IMR-90 (cell line): ENCODE measurements at regions not wholly inside any gene's neighbourhood (a gene's known extent, or its start where the extent isn't known, plus 50 kb on each side); places are given as distances from the start of the nearest gene placed in this dataset.

Experiments
- ATAC-seq: fragments of 200-7000 bp; cut with Tn5 transposase; 2 replicates; pipeline ENCODE4 v1.9.1; 2020; ENCODE audit warnings: low read depth, mild to moderate bottlenecking, moderate library complexity
- BruUV-seq: library from RNA; stranded (reverse); fragments of 400-500 nt; replicated peaks from 2 replicates; lab custom pipeline; 2021; lab: Mats Ljungman, UMichigan
- CTCF ChIA-PET: fragments of 300-600 bp; formaldehyde crosslinking; extraction: SDS; loops from one replicate; lab custom pipeline; 2021; ENCODE audit warnings: antibody characterized with exemption; lab: Yijun Ruan, JAX
- POLR2A ChIA-PET: fragments of 300-600 bp; sonication (Branson Sonifier 250); formaldehyde crosslinking; loops from one replicate; lab custom pipeline; 2022; ENCODE audit warnings: antibody characterized with exemption; ENCODE audit not compliant: unreplicated experiment; lab: Charles Lee
- DNase-seq: peaks from one replicate; pipeline ENCODE4 v3.0.0; 2013
- H2AFZ ChIP-seq: replicated peaks from 2 replicates; pipeline ENCODE3; 2013; ENCODE audit warnings: low read length, mild to moderate bottlenecking; ENCODE audit not compliant: poor library complexity
- H2AK5ac ChIP-seq: 2 replicates; pipeline ENCODE4 v1.6.1; 2013; ENCODE audit warnings: low read depth, low read length, inconsistent platforms
- H2AK9ac ChIP-seq: replicated peaks from 2 replicates; pipeline ENCODE3; 2013; ENCODE audit warnings: mild to moderate bottlenecking, low read depth, low read length, moderate library complexity; ENCODE audit not compliant: poor library complexity
- H2BK120ac ChIP-seq: 2 replicates; pipeline ENCODE4 v1.6.1; 2013; ENCODE audit warnings: low read depth, low read length, inconsistent platforms
- H2BK15ac ChIP-seq: 3 replicates; pipeline ENCODE4 v1.6.1; 2013; ENCODE audit warnings: low read depth, low read length, inconsistent platforms
- H2BK20ac ChIP-seq: 2 replicates; pipeline ENCODE4 v1.6.1; 2013; ENCODE audit warnings: low read depth, mild to moderate bottlenecking, inconsistent platforms, low read length, moderate library complexity
- H2BK5ac ChIP-seq: 2 replicates; pipeline ENCODE4 v1.6.1; 2013; ENCODE audit warnings: mild to moderate bottlenecking, low read depth, low read length, inconsistent platforms; ENCODE audit not compliant: poor library complexity, severe bottlenecking
- H3K14ac ChIP-seq: replicated peaks from 2 replicates; pipeline ENCODE4 v1.6.1; 2013; ENCODE audit warnings: low read depth, low read length, inconsistent platforms
- H3K18ac ChIP-seq: 2 replicates; pipeline ENCODE4 v1.6.1; 2013; ENCODE audit warnings: low read depth, low read length, control low read depth
- H3K23ac ChIP-seq: 2 replicates; pipeline ENCODE4 v1.6.1; 2013; ENCODE audit warnings: low read depth, low read length, inconsistent platforms
- H3K27ac ChIP-seq: 2 replicates; pipeline ENCODE4 v1.5.1; 2013; ENCODE audit warnings: mild to moderate bottlenecking, control low read depth, low read length; ENCODE audit not compliant: insufficient read depth
- H3K27me3 ChIP-seq: 2 replicates; pipeline ENCODE4 v1.6.1; 2013; ENCODE audit warnings: low read length; ENCODE audit not compliant: control insufficient read depth, insufficient read depth
- H3K36me3 ChIP-seq: 2 replicates; pipeline ENCODE4 v1.6.1; 2013; ENCODE audit warnings: low read length, mixed read lengths; ENCODE audit not compliant: control insufficient read depth, insufficient read depth
- H3K4ac ChIP-seq: 2 replicates; pipeline ENCODE4 v1.6.1; 2013; ENCODE audit warnings: low read depth, low read length, inconsistent platforms
- H3K4me1 ChIP-seq: 2 replicates; pipeline ENCODE4 v1.6.1; 2013; ENCODE audit warnings: low read length, mixed read lengths; ENCODE audit not compliant: control insufficient read depth, insufficient read depth
- H3K4me2 ChIP-seq: 2 replicates; pipeline ENCODE4 v1.6.1; 2013; ENCODE audit warnings: low read depth, mild to moderate bottlenecking, control low read depth, low read length, moderate library complexity
- H3K4me3 ChIP-seq: 2 replicates; pipeline ENCODE4 v1.5.1; 2013; ENCODE audit warnings: low read depth, mild to moderate bottlenecking, control low read depth, low read length, moderate library complexity; ENCODE audit not compliant: insufficient read depth
- H3K56ac ChIP-seq: 2 replicates; pipeline ENCODE4 v1.6.1; 2013; ENCODE audit warnings: low read length, inconsistent platforms; ENCODE audit not compliant: insufficient read depth; ENCODE audit errors: extremely low read depth
- H3K79me1 ChIP-seq, 2 experiments: 2 replicates each; pipeline ENCODE4 v1.6.1; 2013; ENCODE audit warnings: low read length in 2 of 2, inconsistent platforms in 1 of 2, low read depth in 1 of 2
- H3K9ac ChIP-seq: 2 replicates; pipeline ENCODE4 v1.6.1; 2013; ENCODE audit warnings: low read depth, low read length, control low read depth
- H3K9me1 ChIP-seq: 2 replicates; pipeline ENCODE4 v1.6.1; 2013; ENCODE audit warnings: low read length, inconsistent platforms; ENCODE audit not compliant: insufficient read depth
- H3K9me3 ChIP-seq: 2 replicates; pipeline ENCODE4 v1.6.1; 2013; ENCODE audit warnings: low read length; ENCODE audit not compliant: control insufficient read depth, insufficient read depth
- H4K20me1 ChIP-seq: 2 replicates; pipeline ENCODE4 v1.6.1; 2013; ENCODE audit warnings: low read length, inconsistent platforms; ENCODE audit not compliant: insufficient read depth
- H4K5ac ChIP-seq: 2 replicates; pipeline ENCODE4 v1.6.1; 2013; ENCODE audit warnings: mild to moderate bottlenecking, low read depth, low read length, control low read depth
- H4K8ac ChIP-seq, 2 experiments: 2 replicates each; pipeline ENCODE4 v1.6.1; 2013; ENCODE audit warnings: low read depth in 2 of 2, low read length in 2 of 2, control low read depth in 1 of 2, inconsistent platforms in 1 of 2
- H4K91ac ChIP-seq: 2 replicates; pipeline ENCODE4 v1.6.1; 2013; ENCODE audit warnings: low read depth, low read length, inconsistent platforms; ENCODE audit not compliant: insufficient read depth
- BHLHE40 ChIP-seq: fragments of 150-350 bp; IDR thresholded peaks from 2 replicates; pipeline ENCODE4 v1.6.1; 2016; ENCODE audit warnings: mild to moderate bottlenecking, low read depth, low read length
- CHD1 ChIP-seq: IDR thresholded peaks from 2 replicates; pipeline ENCODE4 v1.6.1; 2012; ENCODE audit warnings: low read depth, low read length, improper control_type of control experiment
- MAZ ChIP-seq: IDR thresholded peaks from 2 replicates; pipeline ENCODE4 v1.6.1; 2012; ENCODE audit warnings: low read depth, mild to moderate bottlenecking, low read length, improper control_type of control experiment, moderate library complexity, borderline replicate concordance
- MXI1 ChIP-seq: IDR thresholded peaks from 2 replicates; pipeline ENCODE4 v1.6.1; 2012; ENCODE audit warnings: low read depth, mild to moderate bottlenecking, low read length, moderate library complexity, borderline replicate concordance
- NFE2L2 ChIP-seq: fragments of 150-350 bp; IDR thresholded peaks from 2 replicates; pipeline ENCODE4 v1.6.1; 2016; ENCODE audit warnings: low read depth, mild to moderate bottlenecking, low read length
- POLR2A ChIP-seq: IDR thresholded peaks from 2 replicates; pipeline ENCODE4 v1.6.1; 2012; ENCODE audit warnings: mild to moderate bottlenecking, low read depth, low read length
- RAD21 ChIP-seq: IDR thresholded peaks from 2 replicates; pipeline ENCODE4 v1.6.1; 2012; ENCODE audit warnings: low read length, improper control_type of control experiment
- RCOR1 ChIP-seq: IDR thresholded peaks from 2 replicates; pipeline ENCODE4 v1.6.1; 2012; ENCODE audit warnings: mild to moderate bottlenecking, low read length, improper control_type of control experiment; ENCODE audit not compliant: insufficient replicate concordance
- RFX5 ChIP-seq: IDR thresholded peaks from 2 replicates; pipeline ENCODE4 v1.8.0; 2012; ENCODE audit warnings: low read depth, mild to moderate bottlenecking, low read length, moderate library complexity
- SMC3 ChIP-seq: fragments of 150-350 bp; IDR thresholded peaks from 2 replicates; pipeline ENCODE4 v1.6.1; 2016; ENCODE audit warnings: low read depth, mild to moderate bottlenecking, antibody characterized with exemption, low read length, moderate library complexity
- USF2 ChIP-seq: fragments of 150-350 bp; IDR thresholded peaks from 2 replicates; pipeline ENCODE4 v1.6.1; 2017; ENCODE audit warnings: mild to moderate bottlenecking, antibody characterized with exemption, low read length, low read depth
- WGBS, 2 experiments: methylation state at CpG; one replicate each; pipeline versions ENCODE4 v1.1.5 to v1.1.7; 2013; ENCODE audit warnings: missing lambda C conversion rate in 2 of 2; ENCODE audit not compliant: insufficient read length in 1 of 2; ENCODE audit errors: extremely low coverage in 2 of 2; 5-methylcytosine and 5-hydroxymethylcytosine counted together
- dilution Hi-C: fragments of 300-500 bp; cut with HindIII; formaldehyde crosslinking; loops from one replicate; pipeline ENCODE4 v1.14.3; 2018; ENCODE audit warnings: low sequenced_read_pairs; ENCODE audit not compliant: unreplicated experiment
- in situ Hi-C: fragments of 300-500 bp; cut with MboI; formaldehyde crosslinking; loops from 3 replicates; pipeline ENCODE4 v1.14.3; 2019; ENCODE audit warnings: low sequenced_read_pairs, inconsistent platforms, mixed read lengths
- intact Hi-C: fragments of 100-400 bp; cut with micrococcal nuclease; formaldehyde crosslinking; loops from 2 replicates; pipeline ENCODE4 v1.10.0; 2022
- TF ChIP-seq, protein P1 (sequence below): fragments of 150-350 bp; IDR thresholded peaks from 2 replicates; pipeline ENCODE4 v1.6.1; 2016; ENCODE audit warnings: low read depth, mild to moderate bottlenecking, low read length, moderate library complexity, borderline replicate concordance

GRCh38 chr2:67776276-67776675, 286.5 kb downstream of the C1D start:
- Histone ChIP-seq H2AK5ac (no peak overlapping the region), H3K4me3 (no peak overlapping the region), H4K20me1 (no peaks in the 10 kb centered on the region), H3K9me3 (no peaks in the 10 kb centered on the region), H4K8ac (no peak overlapping the region), H2BK20ac (no peak overlapping the region), H4K91ac (no peak overlapping the region), H3K14ac (no peak overlapping the region), H3K18ac (no peak overlapping the region), H3K56ac (no peak overlapping the region), H2AFZ (no peak overlapping the region), H3K27me3 (no peaks in the 10 kb centered on the region), H3K36me3 (no peaks in the 10 kb centered on the region), H2AK9ac (no peak overlapping the region), H3K4me2 (no peak overlapping the region), H2BK15ac (no peak overlapping the region), H3K9me1 (no peaks in the 10 kb centered on the region), H2BK5ac (no peak overlapping the region), H2BK120ac (no peak overlapping the region), H3K4me1 (no peaks in the 10 kb centered on the region), H3K27ac (no peak overlapping the region), H4K5ac (no peak overlapping the region), H3K23ac (no peak overlapping the region), H3K4ac (no peak overlapping the region), H3K9ac (no peak overlapping the region), H3K79me1 (no peaks in the 10 kb centered on the region)
- ChIA-PET CTCF (no interaction called here), POLR2A (no interaction called here)
- DNase-seq (no peak), ATAC-seq (no peak)
- WGBS, 2 experiments: 59% methylated on average over 2 of the region's 2 CpGs; no CpG with 5 or more reads in 1 of the 2 experiments
- intact Hi-C loops (no loop called here), in situ Hi-C loops (no loop called here), dilution Hi-C loops (no loop called here)
- no TSS peak for BruUV-seq
- TF ChIP-seq RCOR1: no peak
- TF ChIP-seq MXI1: no peak
- TF ChIP-seq CHD1: no peak
- TF ChIP-seq MAZ: no peak
- TF ChIP-seq POLR2A: no peak
- TF ChIP-seq, protein P1, sequence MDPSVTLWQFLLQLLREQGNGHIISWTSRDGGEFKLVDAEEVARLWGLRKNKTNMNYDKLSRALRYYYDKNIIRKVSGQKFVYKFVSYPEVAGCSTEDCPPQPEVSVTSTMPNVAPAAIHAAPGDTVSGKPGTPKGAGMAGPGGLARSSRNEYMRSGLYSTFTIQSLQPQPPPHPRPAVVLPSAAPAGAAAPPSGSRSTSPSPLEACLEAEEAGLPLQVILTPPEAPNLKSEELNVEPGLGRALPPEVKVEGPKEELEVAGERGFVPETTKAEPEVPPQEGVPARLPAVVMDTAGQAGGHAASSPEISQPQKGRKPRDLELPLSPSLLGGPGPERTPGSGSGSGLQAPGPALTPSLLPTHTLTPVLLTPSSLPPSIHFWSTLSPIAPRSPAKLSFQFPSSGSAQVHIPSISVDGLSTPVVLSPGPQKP: no peak
- TF ChIP-seq RFX5: no peak
- TF ChIP-seq NFE2L2: no peak
- TF ChIP-seq USF2: no peak
- TF ChIP-seq SMC3: no peak
- no peak for TF ChIP-seq BHLHE40
- TF ChIP-seq RAD21: no peak
